Mesothelial cell of epicardium (in vitro differentiated cells): ENCODE measurements at regions not wholly inside any gene's neighbourhood (a gene's known extent, or its start where the extent isn't known, plus 50 kb on each side); places are given as distances from the start of the nearest gene placed in this dataset.
"Not testable (repeated sequence)": the region's sequence is repeated elsewhere in the genome, so short reads cannot be mapped to it uniquely, and the experiment has no call there.

ENCODE experiments used
- DNase-seq, 2 experiments: peaks; one replicate each; pipeline ENCODE4 v3.0.0; 2021; ENCODE audit warnings: low spot score in 2 of 2; ENCODE audit not compliant: unreplicated experiment in 2 of 2
- H3K27ac Mint-ChIP-seq: 2 replicates; pipeline ENCODE4 v1.8.0; 2021; ENCODE audit warnings: mixed read lengths
- H3K27me3 Mint-ChIP-seq: 2 replicates; pipeline ENCODE4 v1.8.0; 2021; ENCODE audit warnings: low read depth, mixed read lengths
- H3K36me3 Mint-ChIP-seq: 2 replicates; pipeline ENCODE4 v1.8.0; 2021; ENCODE audit warnings: mixed read lengths
- H3K4me1 Mint-ChIP-seq: 2 replicates; pipeline ENCODE4 v1.8.0; 2021; ENCODE audit warnings: mixed read lengths
- H3K4me3 Mint-ChIP-seq: 2 replicates; pipeline ENCODE4 v1.8.0; 2021; ENCODE audit warnings: mild to moderate bottlenecking, moderate library complexity, mixed read lengths
- H3K9me3 Mint-ChIP-seq: 2 replicates; pipeline ENCODE4 v1.8.0; 2021; ENCODE audit warnings: mixed read lengths
- TF ChIP-seq, protein P1 (sequence below): fragments of 200-600 bp; sonication (generic); IDR thresholded peaks from one replicate; pipeline ENCODE4 v1.5.0; 2021; ENCODE audit warnings: antibody characterized with exemption; ENCODE audit not compliant: unreplicated experiment

GRCh38 chr4:15163284-15163645 lies 161.0 kb downstream of the CPEB2 start:
- Mint-ChIP-seq H3K4me3 (no peak overlapping the region), H3K27ac (no peak overlapping the region), H3K9me3 (no peaks in the 10 kb centered on the region), H3K4me1 (peaks cover 14% of the 10 kb centered on the region), H3K36me3 (no peaks in the 10 kb centered on the region), H3K27me3 (no peaks in the 10 kb centered on the region)
- TF ChIP-seq, protein P1, sequence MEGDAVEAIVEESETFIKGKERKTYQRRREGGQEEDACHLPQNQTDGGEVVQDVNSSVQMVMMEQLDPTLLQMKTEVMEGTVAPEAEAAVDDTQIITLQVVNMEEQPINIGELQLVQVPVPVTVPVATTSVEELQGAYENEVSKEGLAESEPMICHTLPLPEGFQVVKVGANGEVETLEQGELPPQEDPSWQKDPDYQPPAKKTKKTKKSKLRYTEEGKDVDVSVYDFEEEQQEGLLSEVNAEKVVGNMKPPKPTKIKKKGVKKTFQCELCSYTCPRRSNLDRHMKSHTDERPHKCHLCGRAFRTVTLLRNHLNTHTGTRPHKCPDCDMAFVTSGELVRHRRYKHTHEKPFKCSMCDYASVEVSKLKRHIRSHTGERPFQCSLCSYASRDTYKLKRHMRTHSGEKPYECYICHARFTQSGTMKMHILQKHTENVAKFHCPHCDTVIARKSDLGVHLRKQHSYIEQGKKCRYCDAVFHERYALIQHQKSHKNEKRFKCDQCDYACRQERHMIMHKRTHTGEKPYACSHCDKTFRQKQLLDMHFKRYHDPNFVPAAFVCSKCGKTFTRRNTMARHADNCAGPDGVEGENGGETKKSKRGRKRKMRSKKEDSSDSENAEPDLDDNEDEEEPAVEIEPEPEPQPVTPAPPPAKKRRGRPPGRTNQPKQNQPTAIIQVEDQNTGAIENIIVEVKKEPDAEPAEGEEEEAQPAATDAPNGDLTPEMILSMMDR, result no peak
- DNase-seq, result no peak

- H3K36me3 Mint-ChIP-seq, result no peaks in the 10 kb centered on the region
- no peak overlapping the region for H3K4me3 Mint-ChIP-seq
- no peaks in the 10 kb centered on the region for H3K9me3 Mint-ChIP-seq
- peaks cover 10% of the 10 kb centered on the region for H3K4me1 Mint-ChIP-seq
- no peak for DNase-seq
- TF ChIP-seq, protein P1, result no peak
- peaks cover 3% of the 10 kb centered on the region for H3K27me3 Mint-ChIP-seq
- H3K27ac Mint-ChIP-seq, result no peak overlapping the region
Observed at GRCh38 chr4:15164571-15164970, 162.3 kb downstream of the CPEB2 start.

DNA sequence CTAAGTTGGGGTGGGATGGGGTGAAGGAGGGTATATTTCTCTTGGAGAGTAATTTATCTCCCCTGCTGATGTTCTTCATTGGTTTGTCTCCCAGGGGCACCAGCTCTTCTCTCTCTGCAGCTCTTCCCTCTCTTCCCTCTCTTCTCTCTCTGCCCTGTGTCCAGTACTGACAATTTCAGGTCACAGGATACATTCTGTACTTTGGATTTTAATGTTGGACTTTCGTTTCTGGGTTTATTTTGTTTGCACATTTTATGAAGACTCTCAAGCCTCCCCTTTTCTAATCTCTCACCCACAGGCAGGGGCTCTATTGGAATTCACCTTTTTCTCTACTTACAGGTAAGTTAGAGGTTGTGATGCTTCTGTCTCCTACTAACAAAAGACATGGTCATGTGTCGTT lies 165.5 kb downstream of the CPEB2 start:
- H3K36me3 Mint-ChIP-seq, result no peaks in the 10 kb centered on the region
- TF ChIP-seq, protein P1, result no peak
- peaks cover 7% of the 10 kb centered on the region for H3K27me3 Mint-ChIP-seq
- no peak overlapping the region for H3K4me3 Mint-ChIP-seq
- no peak for DNase-seq
- peaks cover 13% of the 10 kb centered on the region for H3K9me3 Mint-ChIP-seq
- H3K27ac Mint-ChIP-seq, result no peak overlapping the region
- H3K4me1 Mint-ChIP-seq, result peaks cover 2% of the 10 kb centered on the region

DNA sequence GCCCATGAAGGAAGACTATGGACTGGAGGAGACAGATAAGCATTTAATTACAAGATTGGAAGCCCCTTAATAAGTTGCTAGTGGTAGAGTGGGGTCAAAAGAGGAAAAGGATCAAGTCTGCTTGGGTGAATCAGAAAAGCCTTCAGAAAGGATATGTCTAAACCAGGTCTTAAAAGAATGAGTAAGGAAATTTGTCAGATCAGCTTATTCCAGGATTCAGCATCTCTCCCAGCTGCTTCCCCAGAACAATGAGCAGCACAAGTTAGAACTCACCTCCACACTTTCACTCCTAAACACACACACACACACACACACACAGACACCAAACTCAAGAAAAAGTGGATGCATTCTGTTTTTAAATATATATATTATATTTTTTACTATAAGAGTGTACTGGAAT lies 166.5 kb downstream of the CPEB2 start:
- no peaks in the 10 kb centered on the region for H3K4me1 Mint-ChIP-seq
- DNase-seq, result no peak
- H3K27ac Mint-ChIP-seq, result no peak overlapping the region
- peaks cover 21% of the 10 kb centered on the region for H3K9me3 Mint-ChIP-seq
- H3K36me3 Mint-ChIP-seq, result no peaks in the 10 kb centered on the region
- H3K27me3 Mint-ChIP-seq, result peaks cover 7% of the 10 kb centered on the region
- H3K4me3 Mint-ChIP-seq, result no peak overlapping the region
- TF ChIP-seq, protein P1, result no peak

DNA sequence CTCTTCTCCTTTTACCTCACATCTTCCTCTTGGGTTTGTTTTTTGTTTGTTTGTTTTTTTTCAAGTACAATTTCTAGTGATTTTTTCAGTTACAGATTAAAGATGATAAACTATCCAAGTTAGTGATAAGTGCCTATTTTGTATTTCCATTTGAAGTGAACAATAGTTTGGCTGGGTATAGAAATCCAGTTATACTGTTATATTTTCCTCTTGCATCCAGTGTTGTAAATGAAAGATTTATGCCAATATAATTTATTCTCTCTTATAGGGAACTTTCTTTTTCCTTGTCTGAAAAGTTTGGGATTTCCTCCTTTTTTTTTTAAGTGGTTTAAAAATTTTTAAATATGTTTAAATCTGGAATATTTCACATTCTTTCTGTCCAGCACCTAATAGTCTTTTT lies 169.4 kb downstream of the CPEB2 start:
- Mint-ChIP-seq H3K36me3 (no peaks in the 10 kb centered on the region), H3K27ac (no peak overlapping the region), H3K4me1 (no peaks in the 10 kb centered on the region), H3K9me3 (peaks cover 21% of the 10 kb centered on the region), H3K27me3 (peaks cover 7% of the 10 kb centered on the region), H3K4me3 (no peak overlapping the region)
- TF ChIP-seq, protein P1, result no peak
- DNase-seq, result no peak

- Mint-ChIP-seq H3K4me3 (no peak overlapping the region), H3K9me3 (peaks cover 21% of the 10 kb centered on the region), H3K27me3 (peaks cover 7% of the 10 kb centered on the region), H3K27ac (no peak overlapping the region), H3K36me3 (no peaks in the 10 kb centered on the region), H3K4me1 (no peaks in the 10 kb centered on the region)
- no peak for DNase-seq
- TF ChIP-seq, protein P1, result no peak
Observed at GRCh38 chr4:15173251-15173650, 171.0 kb downstream of the CPEB2 start.

GRCh38 chr4:15174168-15174567 lies 171.9 kb downstream of the CPEB2 start:
- H3K4me1 Mint-ChIP-seq, DNase-seq, H3K4me3 Mint-ChIP-seq, H3K27ac Mint-ChIP-seq, H3K27me3 Mint-ChIP-seq, H3K36me3 Mint-ChIP-seq: not testable (repeated sequence)
- H3K9me3 Mint-ChIP-seq, result peaks cover 21% of the 10 kb centered on the region

DNA sequence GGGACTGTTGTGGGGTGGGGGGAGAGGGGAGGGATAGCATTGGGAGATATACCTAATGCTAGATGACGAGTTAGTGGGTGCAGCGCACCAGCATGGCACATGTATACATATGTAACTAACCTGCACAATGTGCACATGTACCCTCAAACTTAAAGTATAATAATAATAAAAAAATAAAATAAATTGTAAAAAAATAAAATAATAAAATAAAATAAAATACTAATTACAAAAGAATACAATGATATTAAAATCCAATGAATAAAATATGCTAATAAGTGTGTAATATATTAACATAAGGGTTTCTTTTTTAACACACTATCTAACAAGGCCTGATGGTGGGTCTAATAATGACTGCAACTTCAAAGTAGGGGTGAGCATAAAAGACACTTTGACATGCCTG lies 177.6 kb downstream of the CPEB2 start:
- H3K36me3 Mint-ChIP-seq, H3K4me1 Mint-ChIP-seq, DNase-seq, H3K27ac Mint-ChIP-seq, H3K4me3 Mint-ChIP-seq, H3K9me3 Mint-ChIP-seq, H3K27me3 Mint-ChIP-seq: not testable (repeated sequence)
